MCF 10A (cell line): ENCODE measurements at regions not wholly inside any gene's neighbourhood (a gene's known extent, or its start where the extent isn't known, plus 50 kb on each side); places are given as distances from the start of the nearest gene placed in this dataset.
"Not testable (repeated sequence)": the region's sequence is repeated elsewhere in the genome, so short reads cannot be mapped to it uniquely, and the experiment has no call there.

Source experiments
- BruUV-seq: library from RNA; stranded (reverse); fragments of 400-500 nt; replicated peaks from 2 replicates; lab custom pipeline; 2021; lab: Mats Ljungman, UMichigan
- CTCF ChIA-PET: fragments of 300-600 bp; sonication (Branson Sonifier 250); formaldehyde crosslinking; extraction: SDS; loops from one replicate; lab custom pipeline; 2021; ENCODE audit warnings: antibody characterized with exemption, inconsistent platforms; lab: Yijun Ruan, JAX
- POLR2A ChIA-PET: fragments of 300-600, 350-650 bp; sonication (Branson Sonifier 250); formaldehyde crosslinking; extraction: SDS; loops from one replicate; lab custom pipeline; 2020; ENCODE audit warnings: antibody characterized with exemption, inconsistent platforms; lab: Yijun Ruan, JAX
- DNase-seq: peaks from one replicate; pipeline ENCODE4 v3.0.0-alpha.2; 2018; ENCODE audit not compliant: unreplicated experiment
- H3K27ac Mint-ChIP-seq: one replicate; pipeline ENCODE4 v1.8.0; 2022; ENCODE audit warnings: mild to moderate bottlenecking, low read depth, mixed read lengths; ENCODE audit not compliant: unreplicated experiment
- H3K27me3 Mint-ChIP-seq: one replicate; pipeline ENCODE4 v1.8.0; 2022; ENCODE audit warnings: mixed read lengths; ENCODE audit not compliant: insufficient read depth, unreplicated experiment
- H3K36me3 Mint-ChIP-seq: one replicate; pipeline ENCODE4 v1.8.0; 2022; ENCODE audit warnings: mild to moderate bottlenecking, moderate library complexity, mixed read lengths; ENCODE audit not compliant: insufficient read depth, unreplicated experiment
- H3K4me1 Mint-ChIP-seq: one replicate; pipeline ENCODE4 v1.8.0; 2022; ENCODE audit warnings: mixed read lengths; ENCODE audit not compliant: insufficient read depth, unreplicated experiment
- H3K4me3 Mint-ChIP-seq: one replicate; pipeline ENCODE4 v1.8.0; 2022; ENCODE audit warnings: mild to moderate bottlenecking, moderate library complexity, mixed read lengths; ENCODE audit not compliant: unreplicated experiment
- H3K9me3 Mint-ChIP-seq: one replicate; pipeline ENCODE4 v1.8.0; 2022; ENCODE audit warnings: mixed read lengths; ENCODE audit not compliant: unreplicated experiment
- intact Hi-C: fragments of 100-400 bp; cut with micrococcal nuclease; formaldehyde crosslinking; loops from 2 replicates; pipeline ENCODE4 v1.14.1; 2022
- TF ChIP-seq, protein P1 (sequence below): fragments of 200-600 bp; IDR thresholded peaks from one replicate; pipeline ENCODE4 v1.8.0; 2022; ENCODE audit warnings: antibody characterized with exemption, mild to moderate bottlenecking; ENCODE audit not compliant: unreplicated experiment

DNA sequence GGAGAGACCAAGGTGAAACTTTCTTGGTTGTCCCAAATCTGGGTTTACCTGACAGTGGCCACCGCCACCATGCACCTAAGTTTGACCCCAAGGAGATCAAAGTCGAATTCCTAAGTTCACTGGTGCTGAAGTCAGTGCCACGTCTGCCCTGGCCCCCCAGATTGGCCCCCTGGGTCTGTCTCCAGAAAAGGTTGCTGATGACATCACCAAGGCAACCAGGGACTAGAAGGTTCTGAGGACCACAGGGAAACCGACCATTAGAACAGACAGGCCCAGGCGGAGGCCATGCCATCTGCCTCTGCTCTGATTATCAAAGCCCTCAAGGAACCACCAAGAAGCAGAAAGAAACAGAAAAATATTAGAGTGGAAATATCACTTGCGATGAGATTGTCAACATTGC lies 91.2 kb downstream of the DLL1 start:
- TF ChIP-seq, protein P1, sequence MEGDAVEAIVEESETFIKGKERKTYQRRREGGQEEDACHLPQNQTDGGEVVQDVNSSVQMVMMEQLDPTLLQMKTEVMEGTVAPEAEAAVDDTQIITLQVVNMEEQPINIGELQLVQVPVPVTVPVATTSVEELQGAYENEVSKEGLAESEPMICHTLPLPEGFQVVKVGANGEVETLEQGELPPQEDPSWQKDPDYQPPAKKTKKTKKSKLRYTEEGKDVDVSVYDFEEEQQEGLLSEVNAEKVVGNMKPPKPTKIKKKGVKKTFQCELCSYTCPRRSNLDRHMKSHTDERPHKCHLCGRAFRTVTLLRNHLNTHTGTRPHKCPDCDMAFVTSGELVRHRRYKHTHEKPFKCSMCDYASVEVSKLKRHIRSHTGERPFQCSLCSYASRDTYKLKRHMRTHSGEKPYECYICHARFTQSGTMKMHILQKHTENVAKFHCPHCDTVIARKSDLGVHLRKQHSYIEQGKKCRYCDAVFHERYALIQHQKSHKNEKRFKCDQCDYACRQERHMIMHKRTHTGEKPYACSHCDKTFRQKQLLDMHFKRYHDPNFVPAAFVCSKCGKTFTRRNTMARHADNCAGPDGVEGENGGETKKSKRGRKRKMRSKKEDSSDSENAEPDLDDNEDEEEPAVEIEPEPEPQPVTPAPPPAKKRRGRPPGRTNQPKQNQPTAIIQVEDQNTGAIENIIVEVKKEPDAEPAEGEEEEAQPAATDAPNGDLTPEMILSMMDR, result no peak
- no peak overlapping the region for H3K4me3 Mint-ChIP-seq
- H3K9me3 Mint-ChIP-seq, result peaks cover 20% of the 10 kb centered on the region
- CTCF ChIA-PET, result no interaction called here
- intact Hi-C loops, result no loop called here
- H3K36me3 Mint-ChIP-seq, result no peaks in the 10 kb centered on the region
- no peaks in the 10 kb centered on the region for H3K27me3 Mint-ChIP-seq
- no TSS peak for BruUV-seq
- no peak overlapping the region for H3K27ac Mint-ChIP-seq
- POLR2A ChIA-PET, result no interaction called here
- no peak for DNase-seq
- peaks cover 12% of the 10 kb centered on the region for H3K4me1 Mint-ChIP-seq

DNA sequence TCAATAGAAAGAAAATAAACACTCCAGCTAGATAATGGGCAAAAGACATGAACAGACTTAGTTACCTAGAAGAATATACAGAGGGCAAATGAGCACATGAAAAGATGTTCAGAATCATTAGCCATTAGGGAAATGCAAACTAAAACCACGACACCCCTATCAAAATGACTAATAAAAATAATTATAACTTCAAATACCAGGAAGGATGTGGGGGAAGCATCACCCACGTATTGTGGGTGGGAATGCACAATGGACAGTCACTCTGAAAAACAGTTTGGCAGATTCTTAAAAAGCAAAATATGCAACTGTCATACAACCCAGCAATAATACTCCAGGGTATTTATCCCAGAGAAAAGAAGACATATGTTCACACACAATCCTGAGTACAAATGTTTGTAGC lies 92.6 kb downstream of the DLL1 start:
- POLR2A ChIA-PET, result no interaction called here
- intact Hi-C loops, result no loop called here
- Mint-ChIP-seq H3K9me3 (peaks cover 29% of the 10 kb centered on the region), H3K4me3 (no peak overlapping the region), H3K27me3 (no peaks in the 10 kb centered on the region), H3K36me3 (no peaks in the 10 kb centered on the region), H3K27ac (no peak overlapping the region), H3K4me1 (peaks cover 12% of the 10 kb centered on the region)
- no peak for DNase-seq
- no TSS peak for BruUV-seq
- TF ChIP-seq, protein P1, result no peak
- CTCF ChIA-PET, result no interaction called here

DNA sequence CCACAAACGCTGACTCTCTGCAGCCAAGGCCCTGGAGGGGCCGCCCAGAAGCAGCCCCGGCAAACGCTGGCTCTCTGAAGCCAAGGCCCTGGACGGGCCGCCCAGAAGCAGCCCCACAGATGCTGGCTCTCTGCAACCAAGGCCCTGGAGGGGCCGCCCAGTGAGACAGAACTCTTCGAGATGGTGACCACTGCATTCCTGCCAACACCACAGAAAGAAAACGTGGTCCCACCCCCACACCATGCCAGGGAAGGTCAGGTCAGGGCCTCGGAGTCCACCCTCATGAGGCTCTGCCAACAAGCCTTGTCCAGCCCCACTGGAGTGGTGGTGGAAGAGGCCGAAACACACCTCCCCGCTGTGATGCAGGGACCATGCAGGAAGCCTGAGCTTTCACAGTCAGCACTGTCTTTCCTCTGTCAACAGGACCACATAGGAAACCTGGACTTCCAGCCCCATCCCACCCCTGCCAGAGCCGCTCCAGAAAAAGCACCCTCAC lies 97.5 kb downstream of the DLL1 start:
- POLR2A ChIA-PET, result no interaction called here

DNA sequence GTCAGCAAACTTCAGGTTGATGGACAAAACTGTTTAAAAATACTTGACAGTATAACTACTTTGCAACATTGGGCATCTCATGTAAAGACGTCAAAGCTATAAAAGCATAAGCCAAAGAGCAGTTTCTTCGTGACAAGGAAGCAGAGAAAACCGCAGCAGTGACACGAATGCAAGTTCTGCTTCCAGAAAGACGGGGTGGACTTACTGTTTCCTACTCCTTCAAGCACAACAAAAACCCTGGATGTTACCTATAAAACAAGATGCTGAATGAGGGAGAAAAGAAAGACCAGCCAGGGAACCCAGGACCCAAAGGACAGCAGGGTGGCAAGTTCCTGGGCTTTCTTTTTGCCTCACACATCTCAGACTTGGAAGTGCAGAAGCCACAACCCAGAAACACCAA lies 98.0 kb downstream of the DLL1 start:
- no peak overlapping the region for H3K27ac Mint-ChIP-seq
- no TSS peak for BruUV-seq
- no peaks in the 10 kb centered on the region for H3K36me3 Mint-ChIP-seq
- ChIA-PET POLR2A (no interaction called here), CTCF (interaction anchor here (0.7 kb wide), 1 partner anchor 104 kb away, joined by 3 read pairs; no protein-coding TSS in a partner anchor)
- DNase-seq, result no peak
- H3K4me1 Mint-ChIP-seq, result no peaks in the 10 kb centered on the region
- intact Hi-C loops, result no loop called here
- TF ChIP-seq, protein P1, result no peak
- no peaks in the 10 kb centered on the region for H3K27me3 Mint-ChIP-seq
- H3K4me3 Mint-ChIP-seq, result no peak overlapping the region
- peaks cover 29% of the 10 kb centered on the region for H3K9me3 Mint-ChIP-seq

More for the DNA sequence above, 97.5 kb downstream of the DLL1 start:
- intact Hi-C loops, result no loop called here
- CTCF ChIA-PET, result no interaction called here
- no peaks in the 10 kb centered on the region for H3K36me3 Mint-ChIP-seq
- H3K4me1 Mint-ChIP-seq, result no peaks in the 10 kb centered on the region
- DNase-seq, result no peak
- H3K27ac Mint-ChIP-seq, result no peak overlapping the region
- H3K27me3 Mint-ChIP-seq, result no peaks in the 10 kb centered on the region
- TF ChIP-seq, protein P1, result no peak
- peaks cover 29% of the 10 kb centered on the region for H3K9me3 Mint-ChIP-seq
- BruUV-seq, result no TSS peak
- no peak overlapping the region for H3K4me3 Mint-ChIP-seq

DNA sequence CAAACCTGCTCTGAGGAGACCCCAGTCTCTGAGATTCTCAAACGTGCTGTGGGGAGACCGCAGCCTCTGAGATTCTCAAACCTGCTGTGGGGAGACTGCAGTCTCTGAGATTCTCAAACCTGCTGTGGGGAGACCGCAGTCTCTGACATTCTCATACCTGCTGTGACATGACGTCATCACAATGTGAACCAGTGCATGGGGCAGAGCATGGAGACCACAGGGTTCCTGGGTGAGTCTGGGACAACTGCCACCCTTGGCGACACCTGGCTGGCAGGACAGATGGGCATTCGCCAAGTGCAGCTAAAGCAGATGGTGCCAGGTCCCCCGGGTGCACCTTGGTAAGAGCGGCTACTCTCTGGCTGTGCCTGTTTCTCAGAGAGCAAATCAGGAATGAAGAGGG lies 98.8 kb downstream of the DLL1 start:
- H3K27me3 Mint-ChIP-seq, H3K27ac Mint-ChIP-seq, intact Hi-C loops, CTCF ChIA-PET, H3K4me1 Mint-ChIP-seq, BruUV-seq, H3K36me3 Mint-ChIP-seq, H3K4me3 Mint-ChIP-seq, POLR2A ChIA-PET, DNase-seq: not testable (repeated sequence)
- peaks cover 29% of the 10 kb centered on the region for H3K9me3 Mint-ChIP-seq
